GM12891 (cell line): ENCODE measurements at regions not wholly inside any gene's neighbourhood (a gene's known extent, or its start where the extent isn't known, plus 50 kb on each side); places are given as distances from the start of the nearest gene placed in this dataset.

Source experiments
- PAX5 ChIP-seq: IDR thresholded peaks from 2 replicates; pipeline ENCODE4 v1.6.1; 2011; ENCODE audit warnings: low read length, moderate library complexity, mild to moderate bottlenecking; ENCODE audit not compliant: insufficient read depth, severe bottlenecking
- POLR2A ChIP-seq: IDR thresholded peaks from 2 replicates; pipeline ENCODE4 v1.6.1; 2011; ENCODE audit warnings: low read depth, low read length, control low read depth
- POLR2AphosphoS5 ChIP-seq: IDR thresholded peaks from 2 replicates; pipeline ENCODE4 v1.6.1; 2011; ENCODE audit warnings: low read depth, low read length, control low read depth
- POU2F2 ChIP-seq: IDR thresholded peaks from 2 replicates; pipeline ENCODE4 v1.6.1; 2011; ENCODE audit warnings: low read depth, mild to moderate bottlenecking, control low read depth, low read length, moderate library complexity
- SPI1 ChIP-seq: IDR thresholded peaks from 2 replicates; pipeline ENCODE4 v1.6.1; 2011; ENCODE audit warnings: low read depth, low read length, control low read depth
- TAF1 ChIP-seq: IDR thresholded peaks from 2 replicates; pipeline ENCODE4 v1.6.1; 2011; ENCODE audit warnings: low read depth, low read length, control low read depth

DNA sequence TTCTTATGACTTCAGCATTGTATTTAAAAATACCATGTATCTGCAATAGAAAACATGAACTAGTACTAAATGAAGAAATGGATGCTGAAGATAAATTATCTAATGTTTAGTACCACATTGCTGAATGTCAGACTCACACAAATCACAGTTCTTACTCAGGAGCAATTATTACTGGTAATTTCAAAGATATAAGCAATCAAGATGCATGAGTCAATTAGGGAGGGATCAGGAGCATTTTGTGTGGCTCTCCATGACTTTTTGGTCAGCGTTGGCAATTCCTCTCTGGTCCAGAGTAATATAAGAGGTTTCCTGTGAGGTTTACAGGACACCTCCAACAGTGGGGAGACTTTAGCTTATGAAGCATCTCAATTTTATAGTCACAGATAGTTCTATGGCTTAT, 167.0 kb upstream of the PCDH7 start:
- TF ChIP-seq POLR2A (no peak), POU2F2 (no peak), TAF1 (no peak), POLR2AphosphoS5 (no peak), SPI1 (no peak), PAX5 (no peak)
